GM18907 (cell line): ENCODE measurements at regions not wholly inside any gene's neighbourhood (a gene's known extent, or its start where the extent isn't known, plus 50 kb on each side); places are given as distances from the start of the nearest gene placed in this dataset.

ENCODE experiments used
- ATAC-seq: cut with Tn5 transposase; IDR thresholded peaks from one replicate; pipeline ENCODE4 v1.9.1; 2021; ENCODE audit warnings: mild to moderate bottlenecking, moderate library complexity; ENCODE audit not compliant: unreplicated experiment

DNA sequence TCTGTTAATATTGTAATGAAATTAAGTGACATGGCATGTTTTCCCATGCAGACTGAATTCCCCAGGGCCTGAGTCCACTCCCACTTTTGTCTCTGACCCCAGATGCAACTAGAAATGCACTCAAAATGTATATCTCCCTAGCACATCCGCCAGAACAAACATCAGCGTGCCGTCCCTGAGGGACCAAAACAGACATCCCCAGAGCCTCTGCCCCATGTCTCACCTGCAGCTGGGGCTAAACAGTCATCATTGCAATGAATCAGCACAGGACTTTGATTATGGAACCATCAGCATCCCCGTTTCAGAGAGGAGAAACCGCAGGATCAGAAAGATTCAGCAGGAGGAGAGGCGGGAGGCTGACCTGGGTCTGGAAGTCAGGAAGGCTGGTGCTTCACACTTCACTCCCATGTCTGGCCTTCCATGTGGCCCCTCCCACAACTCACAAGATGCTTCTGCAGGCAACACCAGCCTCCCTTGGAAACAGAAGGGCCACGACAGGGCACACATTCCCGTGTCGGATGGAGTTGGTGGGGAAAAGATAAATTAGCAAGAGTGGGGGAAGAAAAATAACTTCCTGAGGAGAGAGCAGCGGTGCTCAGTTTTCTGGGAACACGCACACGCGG, 130.6 kb upstream of the VSTM2B start:
- ATAC-seq: no peak

DNA sequence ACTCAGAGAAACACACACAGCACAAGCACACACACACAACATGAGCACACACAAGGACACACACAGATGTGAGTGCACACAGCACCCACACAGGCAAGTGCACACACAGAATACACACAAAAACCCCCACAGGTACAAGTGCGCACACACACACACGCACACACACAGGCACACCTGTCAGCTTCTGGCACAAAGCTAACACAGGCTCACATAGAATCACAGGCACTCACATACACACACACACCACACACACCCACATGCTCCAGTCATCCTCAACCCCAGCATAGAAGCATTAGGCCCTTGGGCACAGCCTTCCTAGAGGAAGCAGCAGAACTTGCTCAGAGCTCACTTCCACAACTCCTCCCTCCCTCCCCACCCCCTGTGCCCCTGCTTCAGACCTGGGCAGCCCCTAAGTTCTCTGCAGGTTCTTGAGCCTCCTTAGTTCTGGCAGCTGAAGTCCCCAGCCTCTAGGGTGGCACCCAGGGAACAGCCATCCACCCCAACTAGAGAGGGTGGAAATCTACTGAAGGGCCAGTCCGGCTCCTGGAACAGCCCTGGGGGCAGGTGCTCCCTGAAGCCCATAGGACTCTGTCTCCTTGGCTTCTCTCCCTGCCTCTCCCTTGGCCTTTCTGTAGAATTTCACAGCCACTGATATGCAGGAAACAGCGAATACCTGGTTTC, 129.9 kb upstream of the VSTM2B start:
- ATAC-seq: no peak

DNA sequence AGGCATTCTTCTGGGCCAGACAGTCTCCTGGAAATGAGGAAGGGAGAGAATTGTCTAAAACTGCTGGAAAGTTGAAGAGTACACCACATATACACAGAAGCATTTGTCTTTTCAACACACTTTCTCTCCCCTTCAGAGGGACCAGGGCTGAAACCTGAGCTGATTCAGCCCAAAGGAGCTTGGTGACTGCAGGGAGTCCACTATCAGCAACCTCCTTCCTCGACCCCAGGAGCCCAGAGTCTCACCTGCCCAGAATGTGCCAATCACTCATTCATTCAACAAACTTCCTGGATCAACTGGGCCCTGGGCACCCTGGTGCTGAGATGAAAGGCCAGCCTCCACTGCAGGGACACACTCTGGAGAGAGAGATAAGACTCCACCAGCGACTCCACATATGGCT, 128.9 kb upstream of the VSTM2B start:
- ATAC-seq: no peak

DNA sequence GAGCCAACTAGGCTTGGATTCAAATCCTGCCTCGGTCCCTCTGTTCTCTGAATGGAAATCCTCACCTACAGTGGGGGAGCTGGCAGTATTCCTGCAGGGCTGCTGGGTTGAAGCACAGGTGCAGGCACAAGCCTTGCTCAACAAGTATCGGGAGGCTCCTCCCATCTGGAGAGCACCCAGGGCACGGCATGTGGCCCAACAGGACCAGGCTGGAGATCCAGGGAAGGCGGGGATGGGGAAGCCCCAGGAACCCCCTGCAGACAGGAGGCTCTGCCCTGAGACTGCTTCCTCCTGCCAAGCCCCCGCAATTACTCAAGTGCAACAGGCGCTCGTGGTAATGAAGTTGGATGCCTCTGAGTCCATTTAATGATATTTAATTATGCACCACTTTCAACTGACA, 128.0 kb upstream of the VSTM2B start:
- ATAC-seq: no peak

DNA sequence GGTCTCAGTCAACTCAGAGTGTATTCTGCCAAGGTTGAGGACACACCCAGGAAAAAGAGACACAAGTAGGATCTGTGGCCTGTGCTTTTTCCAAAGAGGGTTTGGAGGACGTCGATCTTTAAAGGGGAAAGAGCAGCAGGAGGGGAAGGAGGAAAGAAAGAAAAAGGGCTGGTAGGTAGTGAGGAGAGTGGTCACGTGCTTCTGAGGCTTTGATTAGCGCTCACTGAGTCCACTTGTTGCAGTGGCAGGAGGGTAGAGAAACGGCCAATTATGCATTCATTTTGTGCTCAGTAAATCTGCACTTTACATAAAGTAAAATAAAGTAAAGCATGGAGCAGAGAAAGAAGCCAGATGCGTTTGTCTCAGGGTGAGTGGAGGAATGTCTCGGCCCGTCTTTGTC, 126.0 kb upstream of the VSTM2B start:
- ATAC-seq: no peak

DNA sequence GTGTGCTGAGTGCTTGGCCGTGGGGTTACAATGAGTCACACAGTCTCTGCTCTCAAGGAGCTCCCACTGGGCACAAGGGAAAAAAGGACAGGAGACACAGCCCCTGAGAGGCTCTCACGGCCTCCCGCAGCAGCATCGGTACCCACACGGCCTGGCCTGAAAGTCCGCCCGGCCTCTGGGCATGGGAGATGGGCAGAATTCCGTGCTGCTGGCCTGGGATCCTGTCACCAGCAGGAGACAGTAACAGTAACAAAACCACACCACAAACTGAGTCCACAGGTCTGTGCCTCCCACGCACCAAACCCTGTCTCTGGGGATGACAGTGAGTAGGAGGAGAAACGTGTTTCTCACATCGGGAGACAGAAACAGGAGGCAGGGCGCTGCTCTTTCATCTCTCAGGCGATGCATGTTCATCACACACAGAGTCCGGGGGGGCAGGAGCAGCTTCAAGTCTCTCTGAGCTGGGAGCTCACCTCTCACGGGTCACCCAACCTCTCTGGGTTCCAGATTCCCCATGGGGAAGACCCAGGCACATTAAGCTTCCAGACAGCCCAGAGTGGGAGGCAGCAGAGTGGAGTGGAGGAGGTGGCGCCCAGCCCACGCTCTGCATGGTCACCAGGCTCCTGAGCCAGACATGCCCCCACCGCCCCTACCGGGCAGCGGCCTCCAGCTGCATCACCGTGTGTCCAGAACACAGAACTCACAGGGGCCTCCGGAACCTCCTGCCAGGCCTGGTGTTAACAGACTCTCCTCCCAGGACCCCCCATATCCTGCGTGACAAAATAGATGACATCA, 124.7 kb upstream of the VSTM2B start:
- no peak for ATAC-seq

DNA sequence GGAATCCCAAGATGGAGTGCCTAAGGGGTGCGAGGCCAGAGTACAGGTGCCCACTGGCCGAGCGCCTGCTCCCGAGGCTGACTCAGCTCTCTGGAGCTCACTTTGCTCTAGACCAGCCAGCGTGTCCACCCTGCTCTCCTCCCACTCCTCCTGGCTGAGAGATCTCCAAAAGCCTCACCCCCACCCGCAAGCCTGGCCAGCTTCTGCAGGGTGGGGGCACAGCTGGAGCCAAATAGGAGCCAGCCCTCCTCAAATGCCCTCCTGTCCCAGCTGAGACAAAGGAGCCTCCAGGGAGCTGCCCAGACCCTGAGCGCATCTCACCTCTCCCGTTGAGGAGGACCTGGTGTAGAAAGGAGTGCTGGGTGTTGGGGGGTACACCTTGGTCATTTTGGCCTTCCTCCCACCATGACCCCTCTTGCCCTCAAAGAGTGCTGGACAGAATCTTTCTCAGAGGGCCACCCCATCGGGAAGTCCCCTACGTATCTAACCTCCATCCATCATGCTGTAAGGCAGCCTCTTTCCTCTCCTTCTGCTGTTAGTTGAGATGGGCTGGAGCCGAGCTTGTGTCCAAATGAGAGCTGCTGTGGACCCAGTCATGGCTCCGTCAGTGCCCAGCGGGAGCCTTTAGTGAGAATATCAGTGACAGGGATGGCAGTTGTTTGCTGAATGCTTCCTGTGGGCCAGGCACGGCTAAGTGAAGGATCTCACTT, 123.9 kb upstream of the VSTM2B start:
- no peak for ATAC-seq

DNA sequence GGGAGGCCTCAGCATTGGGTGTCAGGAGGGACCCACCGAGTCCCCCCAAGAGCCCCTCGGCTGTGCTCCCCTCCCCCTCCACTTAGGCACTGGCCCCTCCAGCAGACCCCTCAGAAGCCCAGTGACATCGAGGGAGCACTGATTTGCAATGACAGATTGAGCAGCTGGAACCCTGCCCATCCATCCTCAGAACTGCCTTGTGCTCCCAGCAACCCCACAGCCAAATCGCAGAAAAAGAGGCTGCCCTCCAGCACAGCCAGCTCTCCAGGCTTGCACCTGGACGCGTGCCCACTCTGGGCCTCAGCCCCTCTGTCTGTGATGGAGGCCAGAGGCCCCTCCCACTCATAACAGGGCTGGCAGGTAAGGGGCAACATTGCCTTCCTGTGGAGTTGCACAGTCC, 123.2 kb upstream of the VSTM2B start:
- no peak for ATAC-seq

DNA sequence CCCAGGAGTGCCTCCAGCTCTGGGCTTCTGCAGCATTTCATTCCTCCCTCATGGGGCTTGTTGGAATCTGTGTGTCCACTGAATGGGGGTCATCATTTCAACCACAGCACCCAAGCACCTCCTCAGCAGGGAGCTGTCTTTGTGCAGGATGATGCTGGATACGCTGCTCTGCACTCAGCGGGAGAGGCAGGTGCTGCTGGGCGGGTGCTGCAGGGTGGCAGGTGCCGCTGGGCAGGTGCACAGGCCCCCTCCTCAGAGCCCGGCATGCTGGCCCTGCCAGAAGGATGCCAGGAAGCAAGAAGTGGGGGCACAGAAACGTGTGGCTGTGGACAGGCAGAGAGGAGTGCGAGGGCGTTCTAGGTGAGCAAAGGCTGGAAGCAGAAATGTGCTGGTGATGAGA, 121.8 kb upstream of the VSTM2B start:
- ATAC-seq: no peak

DNA sequence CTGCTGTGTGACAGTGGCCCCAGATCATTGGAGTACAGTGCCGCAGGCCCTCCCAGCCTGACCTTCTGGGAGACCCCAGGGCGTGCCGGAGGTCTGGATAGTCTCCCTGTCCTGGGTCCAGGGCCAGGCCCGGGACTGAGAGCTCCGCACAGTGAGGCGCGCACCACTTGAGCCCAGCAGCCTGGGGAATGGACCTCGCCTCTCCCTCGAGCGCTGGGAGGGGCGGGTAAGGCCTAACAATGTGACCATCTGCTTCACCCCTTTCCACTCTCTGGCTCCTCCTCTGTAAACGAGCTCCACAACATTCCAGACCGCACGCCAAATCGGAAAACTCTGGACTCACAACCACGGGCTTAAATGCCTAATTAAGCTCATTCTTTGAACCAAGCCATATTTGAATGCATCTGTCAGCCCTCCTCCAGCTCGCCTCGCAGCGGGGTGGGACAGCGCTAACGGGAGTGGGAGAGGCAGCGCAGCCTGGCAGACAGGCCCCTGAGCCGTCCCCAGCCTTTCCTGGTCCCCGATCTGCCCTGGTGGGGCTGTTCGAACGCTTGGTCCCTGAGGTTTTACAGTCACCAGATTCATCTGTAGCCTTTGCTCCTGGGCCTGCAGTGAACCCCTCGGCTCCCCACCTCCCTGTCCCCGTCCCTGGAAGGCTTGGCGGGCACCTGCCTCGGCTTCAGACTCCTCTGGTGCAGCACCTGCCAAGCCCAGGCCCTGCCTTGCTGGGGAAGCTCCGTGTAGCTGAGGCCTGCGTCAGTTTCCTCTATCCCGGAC, 120.7 kb upstream of the VSTM2B start:
- no peak for ATAC-seq

DNA sequence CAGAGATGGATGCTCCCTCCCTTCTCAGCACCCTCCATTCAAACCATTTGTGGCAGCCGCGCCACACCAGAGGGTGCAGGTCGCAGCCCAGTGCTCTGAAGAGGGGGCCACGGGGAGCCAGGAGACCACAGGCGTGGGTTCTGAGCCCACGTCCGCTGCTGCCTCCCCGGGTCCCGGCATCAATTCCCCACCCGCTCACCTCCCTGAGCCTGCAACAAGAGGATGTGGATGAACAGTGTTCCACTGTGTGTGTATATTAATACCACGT, 120.1 kb upstream of the VSTM2B start:
- no peak for ATAC-seq

DNA sequence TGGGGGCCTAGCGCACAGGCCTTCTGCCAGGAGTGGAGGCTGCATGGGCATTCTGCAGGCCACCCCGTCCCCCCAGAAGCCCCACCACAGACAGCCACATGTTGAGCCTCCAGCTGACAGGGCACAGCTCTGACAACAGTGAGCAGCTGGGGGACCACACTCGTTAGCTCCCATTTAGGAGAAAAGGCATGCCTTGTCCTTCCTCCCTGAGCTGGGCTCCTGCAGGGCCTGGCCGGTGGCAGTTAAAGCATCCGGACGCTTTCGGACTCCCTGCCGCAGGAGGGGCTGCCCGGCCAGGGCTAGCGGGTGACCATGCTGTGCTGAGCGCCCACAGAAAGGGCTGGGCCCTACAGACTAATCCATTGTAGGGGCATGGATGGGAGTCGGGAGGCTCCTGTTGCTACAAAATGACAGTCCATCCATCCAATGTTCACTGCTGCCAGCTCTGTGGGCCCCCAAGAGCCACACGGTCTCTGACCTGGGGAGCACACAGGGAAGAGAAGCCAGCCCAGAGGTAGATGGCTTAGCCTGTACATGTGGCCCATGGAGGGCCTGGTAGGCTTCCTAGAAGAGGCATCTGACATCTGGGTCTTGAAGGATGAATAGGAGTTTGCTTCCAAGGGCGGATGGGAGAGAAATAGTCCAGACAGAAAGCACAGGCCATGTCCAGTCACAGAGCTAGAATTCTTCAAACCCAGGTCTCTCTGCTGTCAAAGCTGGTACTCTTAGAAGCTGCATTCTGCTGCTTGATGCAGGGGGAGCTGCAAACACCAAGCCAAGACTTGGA, 116.5 kb upstream of the VSTM2B start:
- ATAC-seq: no peak

DNA sequence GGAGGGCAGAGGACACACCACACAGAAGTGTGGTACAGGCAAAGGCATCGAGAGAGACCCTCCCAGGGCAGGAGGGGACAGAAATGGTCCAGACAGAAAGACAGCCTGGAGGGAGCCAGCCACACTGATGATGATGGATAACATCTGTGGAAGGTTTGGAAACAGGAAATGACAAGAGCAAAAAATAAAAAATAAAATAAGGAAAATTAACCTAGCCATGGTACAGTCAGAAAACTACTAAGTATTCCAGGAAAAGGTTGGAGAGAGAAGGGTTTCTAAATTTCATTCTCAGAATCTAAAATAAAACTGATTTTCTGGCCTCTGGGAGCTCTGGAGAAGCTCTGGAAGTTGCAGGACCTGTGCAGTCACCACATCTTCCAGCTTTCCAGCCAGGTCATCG, 115.2 kb upstream of the VSTM2B start:
- ATAC-seq: no peak

DNA sequence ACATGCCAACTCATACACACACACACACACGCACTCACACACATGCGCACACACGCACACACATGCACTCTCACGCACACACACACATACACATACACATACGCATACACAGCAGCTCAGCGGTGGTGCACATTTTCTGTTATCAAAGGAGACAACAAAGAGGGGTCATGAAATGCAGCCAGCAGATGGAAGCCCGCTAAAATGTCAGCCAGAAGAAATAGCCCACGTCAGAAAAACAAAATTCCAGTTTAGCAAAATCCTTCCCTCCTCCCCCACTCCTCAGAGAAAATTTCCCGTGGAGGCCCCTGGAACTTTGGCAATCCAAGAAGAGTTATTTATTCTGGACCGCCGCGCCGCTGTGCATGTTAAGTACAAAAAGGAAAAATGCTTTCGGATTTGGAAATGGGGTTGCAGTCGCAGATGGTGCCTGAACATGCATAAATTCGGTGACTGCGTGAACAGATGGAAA, 114.6 kb upstream of the VSTM2B start:
- no peak for ATAC-seq

DNA sequence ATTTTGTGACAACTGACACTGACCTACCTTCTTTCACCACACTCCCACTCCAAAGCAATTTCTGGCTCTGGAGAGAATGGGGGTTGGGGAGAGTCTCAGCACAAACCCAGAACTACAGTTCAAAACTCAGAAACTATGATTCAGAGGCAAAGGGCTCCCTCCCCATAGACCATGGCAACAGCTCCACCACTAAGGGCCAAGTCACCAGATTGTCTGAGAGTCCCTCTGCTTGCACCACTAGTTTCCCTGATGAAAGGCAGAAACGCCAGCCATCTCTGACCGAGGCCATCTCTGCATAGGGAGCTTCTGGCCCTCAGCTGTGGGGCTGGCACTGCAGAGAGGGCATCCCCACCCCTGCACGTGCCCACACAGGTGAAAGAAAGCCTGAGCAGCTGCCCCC, 112.4 kb upstream of the VSTM2B start:
- no peak for ATAC-seq

DNA sequence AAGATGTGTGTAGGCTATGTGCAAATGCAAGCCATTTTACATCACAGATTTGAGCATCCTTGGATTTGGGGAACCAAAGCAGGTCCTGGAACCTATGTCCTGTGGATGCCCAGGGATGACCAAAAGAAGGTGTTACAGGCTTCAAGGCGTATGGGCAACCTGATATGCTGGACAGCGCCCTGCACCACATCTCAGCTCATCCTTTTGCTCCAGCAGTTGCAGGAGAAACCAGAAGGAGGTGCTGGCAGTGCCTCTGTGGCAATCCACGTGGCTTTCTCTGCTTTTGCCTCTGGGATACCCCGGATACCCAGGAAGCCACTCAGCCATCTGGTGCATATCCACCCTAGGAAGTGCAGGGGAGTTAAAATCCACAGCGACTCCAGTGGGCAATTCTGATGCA, 110.3 kb upstream of the VSTM2B start:
- no peak for ATAC-seq

DNA sequence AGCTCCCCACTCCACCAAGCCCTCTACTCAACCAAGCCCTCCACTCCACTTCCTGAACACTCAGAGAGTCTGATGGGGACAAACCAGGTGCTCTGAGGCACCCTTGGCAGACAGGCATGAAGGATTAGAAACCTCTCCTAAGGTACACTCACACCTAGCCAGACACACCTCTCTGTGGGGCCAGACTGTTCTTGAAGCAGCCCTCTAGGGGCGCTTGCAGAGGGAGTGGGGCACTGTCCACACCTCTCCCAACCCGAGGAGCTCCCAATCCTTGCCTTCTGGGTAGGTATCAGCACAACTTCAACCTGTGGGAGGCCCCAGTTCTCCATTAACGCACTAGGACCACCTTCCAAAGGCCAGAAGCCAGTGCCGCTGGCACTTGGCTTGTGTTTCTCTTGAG, 108.7 kb upstream of the VSTM2B start:
- ATAC-seq: no peak

DNA sequence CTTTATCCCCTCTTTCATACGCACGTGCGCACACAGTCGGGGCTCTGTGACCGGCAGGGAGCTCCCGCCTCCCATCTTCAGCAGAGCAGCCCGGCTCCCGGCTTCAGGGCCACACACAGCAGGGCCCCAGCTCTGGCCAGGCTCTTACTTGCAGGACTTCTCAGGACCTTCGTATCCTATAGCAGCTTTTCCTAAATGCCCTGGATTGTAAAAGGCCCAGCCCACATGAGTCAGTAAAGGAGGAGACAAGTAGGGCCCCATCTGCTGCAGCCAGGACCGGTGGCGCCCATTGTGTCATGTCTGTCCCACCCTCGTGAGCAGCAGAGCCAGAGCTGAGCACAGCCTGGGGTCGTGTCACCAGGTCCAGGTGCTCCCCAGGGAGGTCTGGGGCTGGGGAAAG, 107.6 kb upstream of the VSTM2B start:
- ATAC-seq: no peak

DNA sequence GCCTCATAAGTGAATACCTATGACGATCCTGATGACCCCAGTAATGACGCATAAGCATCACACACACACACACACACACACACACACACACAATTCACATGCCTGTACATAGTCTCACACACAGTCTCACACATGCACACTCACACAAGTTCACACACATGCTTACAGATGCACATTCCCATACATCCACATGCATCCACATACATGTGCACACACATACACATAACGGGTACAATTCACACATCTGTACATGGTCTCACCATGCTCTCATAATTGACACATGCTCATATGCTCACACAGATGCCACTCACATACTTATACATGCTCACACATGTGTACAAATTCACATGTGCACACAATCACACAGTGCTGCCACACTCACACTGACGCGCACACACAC, 105.7 kb upstream of the VSTM2B start:
- no peak for ATAC-seq

DNA sequence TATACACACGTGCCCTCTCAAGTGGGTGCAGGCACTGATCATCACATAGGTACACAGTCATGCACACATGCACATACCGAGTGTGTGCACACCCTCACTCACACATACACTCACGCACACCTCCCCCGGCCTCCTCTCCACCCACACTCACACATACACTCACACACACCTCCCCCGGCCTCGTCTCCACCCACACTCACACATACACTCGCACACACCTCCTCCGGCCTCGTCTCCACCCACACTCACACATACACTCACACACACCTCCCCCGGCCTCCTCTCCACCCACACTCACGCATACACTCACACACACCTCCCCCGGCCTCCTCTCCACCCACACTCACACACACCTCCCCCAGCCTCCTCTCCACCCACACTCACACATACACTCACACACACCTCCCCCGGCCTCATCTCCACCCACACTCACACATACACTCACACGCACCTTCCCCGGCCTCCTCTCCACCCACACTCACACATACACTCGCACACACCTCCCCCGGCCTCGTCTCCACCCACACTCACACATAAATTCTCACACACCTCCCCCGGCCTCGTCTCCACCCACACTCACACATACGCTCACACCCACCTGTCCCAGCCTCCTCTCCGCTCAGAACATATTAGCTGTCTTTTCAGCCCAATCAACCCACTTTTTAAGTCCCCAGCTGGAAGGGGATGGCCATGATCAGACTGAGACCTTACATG, 105.2 kb upstream of the VSTM2B start:
- no peak for ATAC-seq
